Choroid plexus epithelial cell (primary cell): ENCODE measurements at regions not wholly inside any gene's neighbourhood (a gene's known extent, or its start where the extent isn't known, plus 50 kb on each side); places are given as distances from the start of the nearest gene placed in this dataset.
"Not testable (repeated sequence)": the region's sequence is repeated elsewhere in the genome, so short reads cannot be mapped to it uniquely, and the experiment has no call there.

ENCODE experiments used
- DNase-seq: peaks from one replicate; pipeline ENCODE4 v3.0.0-alpha.2; 2010; ENCODE audit warnings: low read depth
- H3K4me3 ChIP-seq: 2 replicates; pipeline ENCODE4 v1.5.1; 2011; ENCODE audit warnings: low read depth, mild to moderate bottlenecking, control low read depth, low read length, moderate library complexity
- TF ChIP-seq, protein P1 (sequence below): conservative IDR thresholded peaks from 2 replicates; pipeline ENCODE4 v1.5.1; 2011; ENCODE audit warnings: low read depth, mild to moderate bottlenecking, control low read depth, inconsistent platforms, low read length, moderate library complexity

DNA sequence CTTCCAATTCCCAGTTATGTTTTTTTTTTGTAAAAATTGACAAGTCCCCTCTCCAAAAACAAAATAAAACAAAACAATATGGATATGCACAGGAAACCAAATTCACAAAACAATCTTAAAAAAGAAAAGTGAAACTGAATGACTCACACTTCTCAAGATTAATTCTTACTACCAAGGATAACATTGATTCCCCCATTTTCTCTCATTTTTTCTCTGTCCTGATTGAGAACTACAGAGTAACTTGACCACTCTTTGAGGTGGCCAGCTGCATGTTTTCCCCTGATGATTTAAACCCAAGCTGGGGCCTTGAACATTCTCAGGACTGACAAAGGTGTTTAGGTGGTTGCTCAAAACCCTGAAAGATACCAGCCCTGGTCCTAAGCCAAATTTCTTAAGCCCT is 149.0 kb downstream of the AHSP start:
- TF ChIP-seq, protein P1, sequence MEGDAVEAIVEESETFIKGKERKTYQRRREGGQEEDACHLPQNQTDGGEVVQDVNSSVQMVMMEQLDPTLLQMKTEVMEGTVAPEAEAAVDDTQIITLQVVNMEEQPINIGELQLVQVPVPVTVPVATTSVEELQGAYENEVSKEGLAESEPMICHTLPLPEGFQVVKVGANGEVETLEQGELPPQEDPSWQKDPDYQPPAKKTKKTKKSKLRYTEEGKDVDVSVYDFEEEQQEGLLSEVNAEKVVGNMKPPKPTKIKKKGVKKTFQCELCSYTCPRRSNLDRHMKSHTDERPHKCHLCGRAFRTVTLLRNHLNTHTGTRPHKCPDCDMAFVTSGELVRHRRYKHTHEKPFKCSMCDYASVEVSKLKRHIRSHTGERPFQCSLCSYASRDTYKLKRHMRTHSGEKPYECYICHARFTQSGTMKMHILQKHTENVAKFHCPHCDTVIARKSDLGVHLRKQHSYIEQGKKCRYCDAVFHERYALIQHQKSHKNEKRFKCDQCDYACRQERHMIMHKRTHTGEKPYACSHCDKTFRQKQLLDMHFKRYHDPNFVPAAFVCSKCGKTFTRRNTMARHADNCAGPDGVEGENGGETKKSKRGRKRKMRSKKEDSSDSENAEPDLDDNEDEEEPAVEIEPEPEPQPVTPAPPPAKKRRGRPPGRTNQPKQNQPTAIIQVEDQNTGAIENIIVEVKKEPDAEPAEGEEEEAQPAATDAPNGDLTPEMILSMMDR = no peak
- DNase-seq = no peak
- no peak overlapping the region for H3K4me3 ChIP-seq

DNA sequence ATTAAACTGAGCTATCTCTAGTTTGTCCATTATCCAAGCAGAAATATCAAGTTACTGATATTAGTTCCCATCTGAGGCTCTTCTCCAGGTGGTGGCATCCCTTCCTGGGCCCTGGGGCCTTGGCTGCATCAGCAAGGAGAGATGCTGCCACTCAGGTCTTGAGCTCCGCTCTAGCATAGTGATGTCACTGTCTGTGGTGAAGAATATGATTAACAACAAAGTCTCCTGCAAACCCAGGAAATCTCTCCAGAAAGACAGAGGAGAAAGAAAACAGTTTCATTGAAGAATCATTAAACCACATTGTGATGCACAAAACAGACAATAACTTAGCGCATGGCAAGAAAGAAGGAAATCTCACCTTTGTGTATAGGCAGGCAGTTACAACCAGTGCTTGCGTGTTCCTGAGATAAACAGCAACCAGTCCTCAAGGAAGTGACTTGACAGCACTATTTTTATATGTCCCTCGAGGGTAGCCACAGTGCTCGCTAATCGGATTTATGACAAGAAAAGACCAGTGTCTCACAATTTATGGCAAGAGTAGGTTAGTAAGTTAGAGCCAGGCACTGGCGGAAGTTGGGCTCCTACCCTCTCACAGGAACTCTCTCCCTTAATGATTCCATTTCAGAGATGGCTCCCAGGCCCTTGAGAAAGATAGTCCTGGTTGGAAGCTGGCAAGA is 151.1 kb downstream of the AHSP start:
- no peak overlapping the region for H3K4me3 ChIP-seq
- no peak for DNase-seq
- TF ChIP-seq, protein P1 = no peak

DNA sequence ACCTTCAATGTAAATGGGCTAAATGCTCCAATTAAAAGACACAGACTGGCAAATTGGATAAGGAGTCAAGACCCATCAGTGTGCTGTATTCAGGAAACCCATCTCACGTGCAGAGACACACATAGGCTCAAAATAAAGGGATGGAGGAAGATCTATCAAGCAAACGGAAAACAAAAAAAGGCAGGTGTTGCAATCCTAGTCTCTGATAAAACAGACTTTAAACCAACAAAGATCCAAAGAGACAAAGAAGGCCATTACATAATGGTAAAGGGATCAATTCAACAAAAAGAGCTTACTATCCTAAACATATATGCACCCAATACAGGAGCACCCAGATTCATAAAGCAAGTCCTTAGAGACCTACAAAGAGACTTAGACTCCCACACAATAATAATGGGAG is 161.6 kb downstream of the AHSP start:
- not testable (repeated sequence) for H3K4me3 ChIP-seq

DNA sequence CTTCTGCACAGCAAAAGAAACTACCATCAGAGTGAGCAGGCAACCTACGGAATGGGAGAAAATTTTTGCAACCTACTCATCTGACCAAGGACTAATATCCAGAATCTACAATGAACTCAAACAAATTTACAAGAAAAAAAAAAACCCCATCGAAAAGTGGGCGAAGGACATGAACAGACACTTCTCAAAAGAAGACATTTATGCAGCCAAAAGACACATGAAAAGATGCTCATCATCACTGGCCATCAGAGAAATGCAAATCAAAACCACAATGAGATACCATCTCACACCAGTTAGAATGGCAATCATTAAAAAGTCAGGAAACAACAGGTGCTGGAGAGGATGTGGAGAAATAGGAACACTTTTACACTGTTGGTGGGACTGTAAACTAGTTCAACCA is 164.6 kb downstream of the AHSP start:
- not testable (repeated sequence) for DNase-seq, H3K4me3 ChIP-seq

More for the DNA sequence above, 161.6 kb downstream of the AHSP start:
- not testable (repeated sequence) for DNase-seq

DNA sequence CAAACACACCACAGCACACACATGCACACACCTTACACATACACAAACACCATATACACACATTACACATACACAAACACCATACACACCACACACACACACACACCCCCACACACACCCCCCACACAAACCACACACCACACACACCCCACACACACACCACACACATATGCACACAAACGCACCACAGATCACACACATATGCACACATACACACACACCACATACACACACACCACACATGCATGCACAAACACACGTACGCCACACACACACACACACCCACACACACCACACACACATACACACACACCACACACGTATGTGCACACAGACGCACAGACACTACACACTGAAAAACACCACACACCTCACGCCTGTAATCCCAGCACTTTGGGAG is 166.0 kb downstream of the AHSP start:
- DNase-seq = no peak
- TF ChIP-seq, protein P1 = no peak

DNA sequence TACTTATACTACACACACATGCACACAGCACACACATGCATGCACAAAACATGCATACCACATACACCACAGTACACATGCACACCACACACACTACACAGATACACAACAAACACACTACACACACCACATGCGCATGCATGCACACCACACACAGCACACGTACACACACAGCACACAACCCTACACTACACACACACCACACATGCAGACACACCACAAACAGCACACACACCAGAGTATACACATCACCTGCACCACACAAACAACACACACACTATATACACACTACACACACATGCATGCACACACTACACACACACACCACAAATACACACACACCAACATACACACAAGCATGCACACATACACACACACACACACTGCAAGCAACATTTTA is 166.8 kb downstream of the AHSP start:
- no peak for DNase-seq
- no peak overlapping the region for H3K4me3 ChIP-seq
- TF ChIP-seq, protein P1 = no peak

More for the DNA sequence above, 166.0 kb downstream of the AHSP start:
- H3K4me3 ChIP-seq = no peak overlapping the region

DNA sequence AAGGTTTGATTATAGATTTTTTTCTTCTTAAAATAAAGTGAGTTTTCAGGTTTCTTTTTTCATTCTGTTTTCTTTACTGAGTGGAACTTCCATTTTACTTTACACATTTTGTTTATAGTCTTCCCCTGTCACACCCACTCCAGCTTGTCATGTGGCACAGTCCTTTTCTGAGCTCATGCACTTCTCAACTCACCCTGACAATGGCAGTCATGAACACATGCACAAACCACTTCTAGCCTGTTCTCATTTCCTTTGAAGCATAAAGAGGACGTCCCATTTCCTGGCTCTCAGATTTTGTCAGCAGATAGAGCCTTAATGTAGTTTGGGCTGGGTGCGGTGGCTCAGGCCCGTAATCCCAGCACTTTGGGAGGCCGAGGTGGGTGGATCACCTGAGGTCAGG is 168.0 kb downstream of the AHSP start:
- H3K4me3 ChIP-seq = no peak overlapping the region
- TF ChIP-seq, protein P1 = no peak
- no peak for DNase-seq

DNA sequence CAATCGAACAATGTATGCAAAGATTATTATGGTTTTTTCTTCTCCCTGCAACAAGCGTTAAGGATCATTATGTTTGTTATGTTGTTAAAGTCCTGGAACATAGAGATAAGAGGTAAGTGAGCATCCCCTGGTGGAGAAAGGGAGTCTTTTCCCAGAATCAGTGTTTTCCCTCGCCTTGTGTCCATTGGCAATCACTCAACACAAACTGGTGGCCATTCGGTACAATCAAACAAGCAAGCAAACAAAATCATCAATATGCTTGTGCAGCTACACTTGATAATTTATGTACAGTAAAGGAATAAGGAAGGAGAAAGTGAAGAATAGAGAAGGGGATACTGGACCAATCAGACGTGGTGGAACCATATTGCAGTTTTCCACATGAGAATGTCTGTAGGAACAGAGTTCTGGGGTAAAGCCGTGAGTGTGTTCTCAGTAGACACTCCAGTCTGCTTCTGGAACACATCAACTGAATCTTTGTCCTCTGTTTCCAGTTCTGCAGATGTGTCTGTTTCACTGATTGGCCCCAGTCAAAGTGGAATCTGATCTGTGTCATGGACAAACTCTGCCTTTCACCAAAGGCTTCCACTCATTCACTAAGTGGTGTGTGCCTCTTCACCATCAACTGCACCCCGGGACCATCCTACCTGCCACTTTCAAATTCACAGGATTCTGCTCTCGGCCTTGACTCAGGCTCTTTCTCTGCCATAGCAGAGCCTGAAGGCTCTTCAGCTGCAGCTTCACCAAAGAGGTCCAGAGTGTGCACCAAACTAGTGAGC is 169.5 kb downstream of the AHSP start:
- TF ChIP-seq, protein P1 = peak; percentile 86
- H3K4me3 ChIP-seq = no peak overlapping the region
- DNase-seq = peak; percentile 81
